Hematopoietic multipotent progenitor cell (in vitro differentiated cells): ENCODE measurements at regions not wholly inside any gene's neighbourhood (a gene's known extent, or its start where the extent isn't known, plus 50 kb on each side); places are given as distances from the start of the nearest gene placed in this dataset.
"Not testable (repeated sequence)": the region's sequence is repeated elsewhere in the genome, so short reads cannot be mapped to it uniquely, and the experiment has no call there.

Experiments used
- DNase-seq, 3 donors: peaks; one replicate each; pipeline ENCODE4 v3.0.0-alpha.2; 2011 to 2015; ENCODE audit warnings: low read depth in 2 of 3, low spot score in 2 of 3

- no peak for DNase-seq
Observed at GRCh38 chr4:4670869-4671268, 129.0 kb upstream of the STX18 start.

- DNase-seq, result no peak
Observed at GRCh38 chr4:4668355-4669210, 126.7 kb upstream of the STX18 start.

GRCh38 chr4:4667622-4668081 is 125.8 kb upstream of the STX18 start:
- no peak for DNase-seq

GRCh38 chr4:4666693-4667621 is 125.1 kb upstream of the STX18 start:
- DNase-seq, result no peak

GRCh38 chr4:4666187-4666586 is 124.3 kb upstream of the STX18 start:
- no peak for DNase-seq

- DNase-seq, result no peak
Observed at GRCh38 chr4:4664234-4664633, 122.4 kb upstream of the STX18 start.

- DNase-seq, result no peak
Observed at GRCh38 chr4:4663028-4663427, 121.2 kb upstream of the STX18 start.

- DNase-seq, result no peak
Observed at GRCh38 chr4:4662230-4662629, 120.4 kb upstream of the STX18 start.

GRCh38 chr4:4659871-4660651 is 118.2 kb upstream of the STX18 start:
- DNase-seq, result no peak

GRCh38 chr4:4658052-4658451 is 116.2 kb upstream of the STX18 start:
- DNase-seq, result no peak

- no peak for DNase-seq
Observed at GRCh38 chr4:4656977-4657376, 115.1 kb upstream of the STX18 start.

- no peak for DNase-seq
Observed at GRCh38 chr4:4655901-4656300, 114.1 kb upstream of the STX18 start.

- DNase-seq, result no peak
Observed at GRCh38 chr4:4655011-4655410, 113.2 kb upstream of the STX18 start.

- no peak for DNase-seq
Observed at GRCh38 chr4:4651811-4652755, 110.2 kb upstream of the STX18 start.

- DNase-seq, result no peak
Observed at GRCh38 chr4:4647041-4647440, 105.2 kb upstream of the STX18 start.

GRCh38 chr4:4645743-4646142 is 103.9 kb upstream of the STX18 start:
- no peak for DNase-seq

GRCh38 chr4:4644277-4644676 is 102.4 kb upstream of the STX18 start:
- not testable (repeated sequence) for DNase-seq

GRCh38 chr4:4643743-4644142 is 101.9 kb upstream of the STX18 start:
- not testable (repeated sequence) for DNase-seq

- DNase-seq, result no peak
Observed at GRCh38 chr4:4643306-4643705, 101.5 kb upstream of the STX18 start.
